HT1080 (cell line): ENCODE measurements at regions not wholly inside any gene's neighbourhood (a gene's known extent, or its start where the extent isn't known, plus 50 kb on each side); places are given as distances from the start of the nearest gene placed in this dataset.
"Not testable (repeated sequence)": the region's sequence is repeated elsewhere in the genome, so short reads cannot be mapped to it uniquely, and the experiment has no call there.

Experiments used
- DNase-seq: peaks from one replicate; pipeline ENCODE4 v3.0.0-alpha.2; 2015; ENCODE audit warnings: low read depth

- no peak for DNase-seq
Observed at GRCh38 chr15:57767481-57767880, 61.0 kb downstream of the POLR2M start.

GRCh38 chr15:57769266-57769665 lies 62.8 kb downstream of the POLR2M start:
- DNase-seq, result no peak

GRCh38 chr15:57770495-57770894 lies 64.0 kb downstream of the POLR2M start:
- no peak for DNase-seq

DNA sequence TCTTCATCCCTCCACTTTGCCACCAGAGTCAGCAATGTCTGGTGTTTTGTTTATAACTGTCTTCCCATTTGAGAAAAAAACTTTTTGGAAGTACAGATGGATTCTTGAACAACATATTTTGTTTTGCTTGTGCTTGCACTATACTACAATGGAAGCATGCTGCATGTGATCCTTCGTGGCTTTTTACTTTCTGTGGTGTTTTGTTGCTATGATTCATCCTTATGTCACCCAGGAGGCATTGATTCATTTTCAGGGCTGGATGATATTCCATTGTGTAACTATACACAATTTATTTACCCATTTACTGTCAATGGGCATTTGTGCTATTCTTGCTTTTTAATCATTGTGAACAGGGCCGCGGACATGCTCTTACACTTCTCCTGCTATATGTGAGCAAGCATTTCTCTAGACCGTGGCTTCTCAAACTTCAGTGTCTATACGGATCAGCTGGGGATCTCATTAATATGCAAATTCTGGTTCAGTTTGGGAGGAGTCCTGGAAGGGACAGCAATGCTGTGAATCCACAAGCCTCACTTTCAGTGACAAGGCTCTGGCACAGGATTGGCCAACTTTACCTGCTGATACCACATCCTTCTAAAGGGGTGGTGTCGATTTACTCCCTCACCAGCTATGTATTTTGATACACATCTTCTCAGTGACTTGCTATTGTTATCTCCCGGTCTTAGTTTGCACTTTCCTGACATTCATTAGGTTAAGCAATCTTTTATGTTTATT lies 65.9 kb downstream of the POLR2M start:
- peak; percentile 68 for DNase-seq

GRCh38 chr15:57773051-57773450 lies 66.5 kb downstream of the POLR2M start:
- no peak for DNase-seq

DNA sequence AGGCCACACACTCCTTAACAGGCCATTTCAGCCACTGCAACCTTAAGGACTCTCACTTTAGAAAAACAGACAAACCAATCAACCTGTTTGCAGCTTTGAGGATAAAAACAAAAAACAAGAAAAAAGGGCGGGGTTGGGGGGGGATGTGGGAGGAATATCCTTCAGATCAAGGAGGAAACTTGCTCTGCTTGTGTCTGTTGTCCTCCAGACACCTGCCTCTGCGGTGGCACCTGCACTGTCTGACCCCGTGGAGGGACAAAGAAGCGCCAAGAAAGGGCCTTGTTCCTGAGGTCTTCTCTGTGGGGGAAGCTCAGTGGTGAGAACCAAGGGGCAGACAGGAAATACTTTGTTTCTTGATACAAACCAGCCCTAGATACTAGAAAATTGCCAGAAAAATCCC lies 70.5 kb downstream of the POLR2M start:
- DNase-seq, result no peak

DNA sequence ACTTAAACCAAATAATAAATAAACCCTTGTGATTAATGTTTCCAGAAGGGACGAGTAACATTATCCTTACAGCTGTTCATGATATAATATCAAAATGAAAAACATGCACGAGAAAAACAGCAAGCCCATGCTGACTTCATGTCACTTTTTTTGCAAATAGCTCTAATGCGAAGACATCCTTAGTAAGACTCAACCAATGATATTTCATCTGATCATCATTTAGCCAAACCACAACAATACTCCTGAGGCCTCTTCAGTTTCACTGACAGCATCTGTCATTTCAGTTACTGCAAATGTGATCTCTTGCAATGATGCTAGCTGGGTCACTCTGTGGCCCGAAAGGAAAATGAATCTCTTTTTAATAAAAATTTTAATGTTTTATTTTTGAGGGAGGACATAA lies 74.0 kb downstream of the POLR2M start:
- no peak for DNase-seq

DNA sequence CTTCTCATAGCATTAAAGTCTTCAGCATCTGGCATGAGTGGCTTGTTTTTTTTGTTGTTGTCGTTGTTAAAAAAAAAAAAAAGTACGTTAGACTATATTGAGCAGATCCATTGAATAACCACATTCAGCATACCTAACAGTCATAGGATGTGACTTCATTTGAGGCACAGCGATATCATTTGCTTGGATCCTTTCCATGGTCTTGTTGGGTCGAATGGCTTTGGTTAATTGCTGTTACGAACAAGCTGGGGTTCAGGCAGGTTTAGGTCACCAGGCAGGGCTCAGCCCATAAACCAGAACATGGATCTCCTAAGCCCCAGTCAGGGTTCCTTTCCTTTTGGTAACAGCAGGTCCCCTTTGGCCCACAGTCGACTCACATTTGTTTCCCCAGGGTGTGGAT lies 76.2 kb downstream of the POLR2M start:
- DNase-seq, result peak; percentile 28

DNA sequence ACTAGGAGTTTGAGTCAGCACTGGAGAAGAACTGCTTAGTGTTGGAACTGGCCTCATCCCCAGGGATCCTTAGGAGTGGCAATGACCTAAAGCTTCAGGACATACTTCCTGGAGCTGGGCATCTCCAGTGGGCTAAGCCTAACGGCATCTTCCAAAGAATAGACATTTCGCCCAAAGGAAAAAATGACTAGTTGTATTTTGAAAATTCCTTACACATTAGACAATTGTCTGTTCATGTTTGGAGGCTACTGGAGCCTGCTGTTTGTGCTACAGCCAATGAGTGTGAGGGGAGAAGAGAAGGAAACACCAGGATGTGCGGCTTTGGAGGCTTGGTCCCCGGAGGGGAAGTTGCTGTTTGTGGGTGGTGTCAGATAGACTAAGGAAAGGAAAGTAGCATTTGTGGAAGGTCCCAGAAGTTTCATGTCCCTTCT lies 77.6 kb downstream of the POLR2M start:
- DNase-seq, result peak; percentile 62

DNA sequence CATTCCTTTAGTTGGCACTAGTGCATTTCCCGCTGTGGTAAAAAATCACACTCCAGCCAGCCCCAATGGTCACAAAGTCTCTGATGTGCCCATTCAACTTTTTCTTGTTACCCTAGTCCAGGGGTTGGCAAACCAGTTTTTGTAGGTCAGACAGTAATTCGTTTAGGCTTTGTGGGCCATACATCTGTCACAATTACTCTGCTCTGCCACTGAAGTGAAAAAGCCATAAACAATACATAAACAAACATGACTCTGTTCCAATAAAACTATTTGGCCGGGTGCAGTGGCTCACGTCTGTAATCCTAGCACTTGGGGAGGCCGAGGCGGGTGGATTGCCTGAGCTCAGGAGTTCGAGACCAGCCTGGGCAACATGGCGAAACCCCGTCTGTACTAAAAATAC lies 78.5 kb downstream of the POLR2M start:
- no peak for DNase-seq

- no peak for DNase-seq
Observed at GRCh38 chr15:57785959-57786358, 79.4 kb downstream of the POLR2M start.

GRCh38 chr15:57789225-57789624 lies 82.7 kb downstream of the POLR2M start:
- no peak for DNase-seq

DNA sequence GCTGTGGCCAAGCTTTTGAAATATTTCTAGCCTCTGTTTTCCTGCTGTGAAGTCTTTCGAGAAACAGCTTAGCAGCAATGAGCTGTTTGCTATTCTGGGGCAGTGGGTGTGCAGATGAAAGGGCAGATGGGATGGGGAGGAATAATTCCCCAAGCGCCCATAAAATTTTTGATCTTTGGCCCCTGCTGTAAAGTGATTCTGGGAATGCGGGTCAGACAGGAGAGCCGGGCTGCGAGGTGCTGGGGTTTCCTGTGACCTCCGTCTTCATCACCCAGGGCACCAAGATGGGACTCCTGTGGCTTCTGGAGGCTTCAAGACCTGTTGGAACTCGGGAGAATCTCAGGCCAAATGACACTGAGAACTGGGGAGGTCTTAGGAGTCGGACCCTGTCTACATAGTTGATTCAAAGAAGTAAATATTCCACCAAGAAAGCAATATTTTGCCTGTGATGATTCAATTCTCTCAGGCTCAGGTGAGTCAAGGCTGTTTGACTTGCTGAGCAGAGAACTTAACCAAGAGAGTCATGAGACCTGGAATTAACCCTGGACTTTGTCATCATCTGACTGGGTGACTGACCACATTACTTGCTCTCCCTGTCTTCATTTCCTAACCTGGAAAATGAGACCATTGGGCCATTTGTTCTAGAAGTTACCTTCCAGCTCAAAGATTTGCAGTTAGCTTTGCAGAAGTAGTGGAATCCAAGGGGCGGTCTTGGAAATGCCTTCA lies 86.4 kb downstream of the POLR2M start:
- no peak for DNase-seq

DNA sequence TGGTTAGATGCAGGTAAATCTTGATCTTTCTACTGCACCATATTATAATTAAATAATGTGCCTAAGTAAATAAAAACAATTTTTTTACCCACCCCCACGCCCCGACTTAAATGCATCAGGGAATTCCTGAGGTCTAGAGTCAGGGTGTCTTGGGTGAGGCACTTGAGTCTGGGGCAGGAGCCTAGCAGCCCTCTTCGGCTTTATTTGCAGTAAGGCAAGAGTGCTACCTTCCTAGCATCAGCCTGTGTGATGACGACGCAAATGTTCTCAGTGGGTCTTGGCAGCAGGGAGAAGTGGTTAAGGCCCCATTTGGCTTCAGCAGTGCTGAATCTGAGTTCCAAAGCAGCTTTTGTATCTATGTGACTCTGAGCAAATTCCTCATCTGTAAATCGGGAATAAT lies 88.7 kb downstream of the POLR2M start:
- DNase-seq, result no peak

- no peak for DNase-seq
Observed at GRCh38 chr15:57796146-57796545, 89.6 kb downstream of the POLR2M start.

DNA sequence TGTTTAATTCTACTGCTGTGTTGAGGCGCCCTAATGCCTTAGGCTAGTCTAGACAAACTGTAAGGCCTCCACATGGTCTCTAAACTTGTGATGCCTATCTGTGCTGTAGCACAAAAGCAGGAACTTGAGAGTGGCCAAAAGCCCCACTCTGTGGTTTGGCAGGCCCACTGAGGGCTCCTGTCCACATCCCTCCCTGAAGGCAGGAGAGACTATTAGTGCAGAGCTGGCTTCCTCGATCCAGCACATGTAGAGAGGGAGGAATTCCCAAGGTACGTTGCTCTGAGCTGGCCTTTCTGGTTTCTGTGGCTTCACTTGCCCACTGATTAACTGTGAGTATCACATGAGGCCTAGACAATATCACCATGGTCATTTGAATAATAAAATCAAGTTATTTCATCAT lies 90.6 kb downstream of the POLR2M start:
- no peak for DNase-seq

GRCh38 chr15:57797568-57798267 lies 91.2 kb downstream of the POLR2M start:
- no peak for DNase-seq

- no peak for DNase-seq
Observed at GRCh38 chr15:57806003-57806402, 99.5 kb downstream of the POLR2M start.

DNA sequence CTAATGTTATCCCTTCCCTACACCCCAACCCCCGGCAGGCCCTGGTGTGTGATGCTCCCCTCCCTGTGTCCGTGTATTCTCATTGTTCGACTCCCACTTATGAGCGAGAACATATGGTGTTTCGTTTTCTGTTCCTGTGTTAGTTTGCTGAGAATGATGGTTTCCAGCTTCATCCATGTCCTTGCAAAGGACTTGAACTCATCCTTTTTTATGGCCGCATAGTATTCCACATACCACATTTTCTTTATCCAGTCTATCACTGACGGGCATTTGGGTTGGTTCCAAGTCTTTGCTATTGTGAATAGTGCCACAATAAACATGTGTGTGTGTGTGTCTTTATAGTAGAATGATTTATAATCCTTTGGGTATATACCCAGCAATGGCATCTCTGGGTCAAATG lies 102.8 kb downstream of the POLR2M start:
- not testable (repeated sequence) for DNase-seq

DNA sequence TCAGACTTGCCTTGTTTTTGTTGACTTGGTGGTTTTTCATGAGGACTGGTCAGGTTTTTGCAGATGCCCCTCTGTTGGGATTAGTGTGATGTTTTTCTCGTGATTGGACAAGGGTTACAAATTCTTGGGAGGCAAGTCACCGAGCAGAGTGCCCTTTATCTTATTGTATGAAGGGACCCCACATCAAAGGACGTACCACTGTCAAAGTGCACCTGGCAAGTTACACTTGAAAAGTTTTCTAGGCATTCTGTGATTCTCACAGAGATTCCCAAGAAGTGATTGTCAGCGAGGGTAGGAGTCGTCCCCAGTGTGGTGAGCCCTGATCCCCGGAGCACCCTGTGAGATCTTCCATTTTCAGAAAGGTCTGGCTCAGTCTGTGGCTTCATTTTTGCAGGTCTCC lies 110.1 kb downstream of the POLR2M start:
- no peak for DNase-seq

- DNase-seq, result no peak
Observed at GRCh38 chr15:57819646-57820045, 113.1 kb downstream of the POLR2M start.

DNA sequence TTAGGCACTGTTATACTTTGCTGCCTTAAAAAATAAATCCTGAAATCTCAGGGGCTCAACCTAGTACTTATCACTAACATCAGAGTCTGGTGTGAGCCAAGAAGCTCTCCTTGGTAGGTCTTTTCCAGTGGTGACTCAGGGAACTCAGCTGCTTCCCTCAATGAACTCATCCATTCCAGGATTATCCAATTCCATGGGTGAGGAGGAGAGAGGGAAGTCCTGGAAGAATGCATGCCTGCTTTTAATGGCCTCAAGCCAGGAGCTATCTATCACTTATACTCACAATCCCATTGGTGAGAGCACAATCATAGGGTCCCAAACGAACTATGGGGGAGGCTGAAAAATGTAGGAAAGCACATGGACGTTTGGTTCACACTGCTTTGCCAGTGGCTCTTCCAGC lies 113.6 kb downstream of the POLR2M start:
- peak; percentile 64 for DNase-seq
